CD4-positive, alpha-beta T cell treated with Interleukin-4 for 1 hour (primary cell): ENCODE measurements at regions not wholly inside any gene's neighbourhood (a gene's known extent, or its start where the extent isn't known, plus 50 kb on each side); places are given as distances from the start of the nearest gene placed in this dataset.
"Not testable (repeated sequence)": the region's sequence is repeated elsewhere in the genome, so short reads cannot be mapped to it uniquely, and the experiment has no call there.

Experiments used
- DNase-seq, 2 donors: peaks; one replicate each; pipeline ENCODE4 v3.0.0-alpha.2; 2020 to 2022

GRCh38 chr10:36437367-36437766 lies 688.0 kb upstream of the ANKRD30A start:
- DNase-seq = no peak

- no peak for DNase-seq
Observed at GRCh38 chr10:36428507-36428906, 696.9 kb upstream of the ANKRD30A start.

GRCh38 chr10:36425131-36425797 lies 700.1 kb upstream of the ANKRD30A start:
- DNase-seq = no peak

- DNase-seq = no peak
Observed at GRCh38 chr10:36424502-36424901, 700.9 kb upstream of the ANKRD30A start.

GRCh38 chr10:36423821-36424248 lies 701.6 kb upstream of the ANKRD30A start:
- DNase-seq = no peak

- no peak for DNase-seq
Observed at GRCh38 chr10:36421992-36422391, 703.4 kb upstream of the ANKRD30A start.

- DNase-seq = no peak
Observed at GRCh38 chr10:36416513-36416912, 708.9 kb upstream of the ANKRD30A start.

GRCh38 chr10:36412942-36413341 lies 712.5 kb upstream of the ANKRD30A start:
- DNase-seq = no peak

GRCh38 chr10:36400238-36400637 lies 725.2 kb upstream of the ANKRD30A start:
- DNase-seq = not testable (repeated sequence)

GRCh38 chr10:36393801-36394200 lies 731.6 kb upstream of the ANKRD30A start:
- DNase-seq = no peak

- DNase-seq = no peak
Observed at GRCh38 chr10:36391405-36391804, 734.0 kb upstream of the ANKRD30A start.

GRCh38 chr10:36390221-36390620 lies 735.2 kb upstream of the ANKRD30A start:
- no peak for DNase-seq

- no peak for DNase-seq
Observed at GRCh38 chr10:36388166-36388565, 737.2 kb upstream of the ANKRD30A start.

- no peak for DNase-seq
Observed at GRCh38 chr10:36385693-36386092, 739.7 kb upstream of the ANKRD30A start.

GRCh38 chr10:36383349-36383748 lies 741.3 kb upstream of the FZD8 start:
- no peak for DNase-seq

- DNase-seq = no peak
Observed at GRCh38 chr10:36381748-36382147, 739.7 kb upstream of the FZD8 start.

GRCh38 chr10:36380538-36380937 lies 738.4 kb upstream of the FZD8 start:
- DNase-seq = no peak

- DNase-seq = no peak
Observed at GRCh38 chr10:36375107-36375506, 733.0 kb upstream of the FZD8 start.

- no peak for DNase-seq
Observed at GRCh38 chr10:36373424-36374096, 731.5 kb upstream of the FZD8 start.

GRCh38 chr10:36367362-36367761 lies 725.3 kb upstream of the FZD8 start:
- no peak for DNase-seq

GRCh38 chr10:36366843-36367242 lies 724.7 kb upstream of the FZD8 start:
- no peak for DNase-seq

- no peak for DNase-seq
Observed at GRCh38 chr10:36366065-36366464, 724.0 kb upstream of the FZD8 start.

- no peak for DNase-seq
Observed at GRCh38 chr10:36362257-36362656, 720.2 kb upstream of the FZD8 start.

- DNase-seq = no peak
Observed at GRCh38 chr10:36358736-36359135, 716.6 kb upstream of the FZD8 start.

GRCh38 chr10:36354633-36355032 lies 712.5 kb upstream of the FZD8 start:
- DNase-seq = no peak
